ENCODE measurements at regions not wholly inside any gene's neighbourhood (a gene's known extent, or its start where the extent isn't known, plus 50 kb on each side); places are given as distances from the start of the nearest gene placed in this dataset.
A peak's percentile ranks its signal among the peaks of the same experiment; 100 is the strongest.

DNA sequence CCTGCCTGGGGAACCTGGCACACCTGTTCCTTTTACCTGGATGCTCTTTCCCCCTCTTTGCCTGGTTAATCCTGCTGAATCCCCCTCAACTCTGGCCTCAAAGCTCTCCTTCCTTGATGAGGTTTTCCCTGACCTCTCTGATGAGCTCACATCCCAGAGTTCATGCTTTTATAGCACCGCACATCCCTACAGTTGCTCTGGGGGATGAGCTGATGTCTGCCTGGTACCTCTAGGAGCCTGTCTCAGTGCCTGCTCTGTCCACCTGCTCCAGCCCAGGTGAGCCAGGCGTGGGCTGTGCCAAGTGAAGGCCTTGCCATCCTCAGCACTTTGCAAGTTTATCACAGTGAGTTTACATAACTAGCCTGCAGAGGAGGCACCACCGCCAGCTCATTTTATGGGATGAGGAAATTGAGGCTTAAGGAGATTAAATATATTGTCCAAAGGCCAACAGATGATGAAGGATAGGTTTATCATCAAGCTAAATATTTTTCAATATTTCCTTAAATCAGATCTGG lies 58.6 kb upstream of the TMPRSS2 start:
- H3K27ac ChIP-seq (ENCODE audit: low read length): no peak overlapping the region
- H3K4me1 ChIP-seq (ENCODE audit: control insufficient read depth, insufficient read depth, low read length): no peaks in the 10 kb centered on the region
- H3K36me3 ChIP-seq (ENCODE audit: control insufficient read depth, insufficient read depth, low read length): no peaks in the 10 kb centered on the region
- intact Hi-C loops (cut with micrococcal nuclease): no loop called here
- H3K9me3 ChIP-seq (ENCODE audit: control insufficient read depth, insufficient read depth, low read length): no peaks in the 10 kb centered on the region
- Mint-ChIP-seq H3K4me3 (no peak overlapping the region), H3K4me1 (peaks cover 5 to 7% of the 10 kb centered on the region in 2 donors), H3K36me3 (no peaks in the 10 kb centered on the region), H3K27ac (no peak overlapping the region), H3K27me3 (ENCODE audit: low read depth in 2 of 2) (peaks cover 16 to 21% of the 10 kb centered on the region in 2 donors), H3K9me3 (no peaks in the 10 kb centered on the region)
- TF ChIP-seq, protein P1, sequence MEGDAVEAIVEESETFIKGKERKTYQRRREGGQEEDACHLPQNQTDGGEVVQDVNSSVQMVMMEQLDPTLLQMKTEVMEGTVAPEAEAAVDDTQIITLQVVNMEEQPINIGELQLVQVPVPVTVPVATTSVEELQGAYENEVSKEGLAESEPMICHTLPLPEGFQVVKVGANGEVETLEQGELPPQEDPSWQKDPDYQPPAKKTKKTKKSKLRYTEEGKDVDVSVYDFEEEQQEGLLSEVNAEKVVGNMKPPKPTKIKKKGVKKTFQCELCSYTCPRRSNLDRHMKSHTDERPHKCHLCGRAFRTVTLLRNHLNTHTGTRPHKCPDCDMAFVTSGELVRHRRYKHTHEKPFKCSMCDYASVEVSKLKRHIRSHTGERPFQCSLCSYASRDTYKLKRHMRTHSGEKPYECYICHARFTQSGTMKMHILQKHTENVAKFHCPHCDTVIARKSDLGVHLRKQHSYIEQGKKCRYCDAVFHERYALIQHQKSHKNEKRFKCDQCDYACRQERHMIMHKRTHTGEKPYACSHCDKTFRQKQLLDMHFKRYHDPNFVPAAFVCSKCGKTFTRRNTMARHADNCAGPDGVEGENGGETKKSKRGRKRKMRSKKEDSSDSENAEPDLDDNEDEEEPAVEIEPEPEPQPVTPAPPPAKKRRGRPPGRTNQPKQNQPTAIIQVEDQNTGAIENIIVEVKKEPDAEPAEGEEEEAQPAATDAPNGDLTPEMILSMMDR (IDR thresholded peaks at IDR 0.05): no peak
- no peak overlapping the region for H3K4me3 ChIP-seq (ENCODE audit: low read length)
- DNase-seq (no peak), ATAC-seq (no peak)
- 90% methylated on average over 3 of the region's 3 CpGs for WGBS (ENCODE audit: insufficient coverage)
- H3K27me3 ChIP-seq (ENCODE audit: control insufficient read depth, insufficient read depth, low read length): no peaks in the 10 kb centered on the region

DNA sequence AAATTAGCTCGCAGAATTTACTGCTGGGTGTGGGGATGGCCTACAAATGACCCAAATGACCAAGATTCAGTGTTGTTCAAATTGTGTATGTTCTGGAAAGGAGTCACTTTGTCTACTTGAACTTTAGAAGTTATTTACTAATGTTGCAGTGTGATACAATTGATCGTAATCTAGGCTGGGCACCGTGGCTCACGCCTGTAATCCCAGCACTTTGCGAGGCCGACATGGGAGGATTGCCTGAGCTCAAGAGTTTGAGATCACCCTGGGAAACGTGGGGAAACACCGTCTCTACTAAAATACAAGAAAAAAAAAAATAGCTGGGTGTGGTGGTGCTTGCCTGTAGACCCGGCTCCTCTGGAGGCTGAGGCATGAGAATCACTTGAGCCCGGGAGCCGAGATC lies 57.6 kb upstream of the TMPRSS2 start:
- no peak for ATAC-seq
- no peak overlapping the region for H3K4me3 Mint-ChIP-seq
- no peak overlapping the region for H3K27ac ChIP-seq (ENCODE audit: low read length)
- no peaks in the 10 kb centered on the region for H3K9me3 ChIP-seq (ENCODE audit: control insufficient read depth, insufficient read depth, low read length)
- H3K27me3 ChIP-seq (ENCODE audit: control insufficient read depth, insufficient read depth, low read length): no peaks in the 10 kb centered on the region
- peak overlapping the region in 1 of 2 donors; percentile 34 for H3K27ac Mint-ChIP-seq
- intact Hi-C loops (cut with micrococcal nuclease): no loop called here
- 96% methylated on average over 10 of the region's 11 CpGs for WGBS (ENCODE audit: insufficient coverage)
- H3K36me3 Mint-ChIP-seq: no peaks in the 10 kb centered on the region
- peaks cover 11 to 12% of the 10 kb centered on the region in 2 donors for H3K27me3 Mint-ChIP-seq (ENCODE audit: low read depth in 2 of 2)
- TF ChIP-seq, protein P1 (IDR thresholded peaks at IDR 0.05): no peak
- no peaks in the 10 kb centered on the region for H3K4me1 ChIP-seq (ENCODE audit: control insufficient read depth, insufficient read depth, low read length)
- H3K9me3 Mint-ChIP-seq: no peaks in the 10 kb centered on the region
- DNase-seq: no peak
- H3K36me3 ChIP-seq (ENCODE audit: control insufficient read depth, insufficient read depth, low read length): no peaks in the 10 kb centered on the region
- no peak overlapping the region for H3K4me3 ChIP-seq (ENCODE audit: low read length)
- H3K4me1 Mint-ChIP-seq: peaks cover 5 to 7% of the 10 kb centered on the region in 2 donors

DNA sequence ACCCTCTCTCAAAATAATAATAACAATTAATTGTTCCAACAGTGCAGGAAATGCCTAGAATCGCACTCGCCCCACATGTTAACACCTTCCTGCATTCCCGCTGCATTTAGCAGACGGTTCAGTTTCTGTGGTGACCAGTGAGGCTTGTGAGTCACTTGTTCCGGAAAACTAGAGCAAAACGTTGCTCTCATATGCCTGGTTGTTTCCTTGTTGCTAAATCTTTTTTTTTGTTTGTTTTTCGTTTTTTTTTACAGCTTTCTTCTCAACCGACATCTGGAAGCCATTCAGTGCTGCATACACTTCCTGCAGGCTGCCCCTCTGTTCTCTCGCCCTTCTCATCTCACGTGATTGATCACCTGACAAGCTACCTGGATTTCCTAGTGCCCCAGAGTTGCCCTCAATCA lies 56.9 kb upstream of the TMPRSS2 start:
- Mint-ChIP-seq H3K27me3 (ENCODE audit: low read depth in 2 of 2) (peaks cover 9 to 11% of the 10 kb centered on the region in 2 donors), H3K27ac (peak overlapping the region in 1 of 2 donors; percentile 34), H3K4me3 (peak overlapping the region; percentile 1), H3K36me3 (no peaks in the 10 kb centered on the region), H3K9me3 (no peaks in the 10 kb centered on the region), H3K4me1 (peaks cover 5 to 7% of the 10 kb centered on the region in 2 donors)
- no peak overlapping the region for H3K27ac ChIP-seq (ENCODE audit: low read length)
- H3K9me3 ChIP-seq (ENCODE audit: control insufficient read depth, insufficient read depth, low read length): no peaks in the 10 kb centered on the region
- no peaks in the 10 kb centered on the region for H3K4me1 ChIP-seq (ENCODE audit: control insufficient read depth, insufficient read depth, low read length)
- peak in 1 of 3 donors; percentile 42 for ATAC-seq
- TF ChIP-seq, protein P1 (IDR thresholded peaks at IDR 0.05): no peak
- H3K4me3 ChIP-seq (ENCODE audit: low read length): no peak overlapping the region
- no peak for DNase-seq
- WGBS (ENCODE audit: insufficient coverage): 38% methylated on average over 10 of the region's 10 CpGs
- intact Hi-C loops (cut with micrococcal nuclease): no loop called here
- H3K36me3 ChIP-seq (ENCODE audit: control insufficient read depth, insufficient read depth, low read length): no peaks in the 10 kb centered on the region
- no peaks in the 10 kb centered on the region for H3K27me3 ChIP-seq (ENCODE audit: control insufficient read depth, insufficient read depth, low read length)
